Nephron progenitor cell (in vitro differentiated cells): ENCODE measurements at regions not wholly inside any gene's neighbourhood (a gene's known extent, or its start where the extent isn't known, plus 50 kb on each side); places are given as distances from the start of the nearest gene placed in this dataset.

Experiments
- DNase-seq: peaks from one replicate; pipeline ENCODE4 v3.0.0; 2021
- H3K27ac Mint-ChIP-seq: 2 replicates; pipeline ENCODE4 v1.8.0; 2021; ENCODE audit warnings: mild to moderate bottlenecking, moderate library complexity, mixed read lengths
- H3K27me3 Mint-ChIP-seq: 2 replicates; pipeline ENCODE4 v1.8.0; 2021; ENCODE audit warnings: mild to moderate bottlenecking, low read depth, mixed read lengths; ENCODE audit not compliant: poor library complexity
- H3K36me3 Mint-ChIP-seq: 2 replicates; pipeline ENCODE4 v1.8.0; 2021; ENCODE audit warnings: low read depth, mixed read lengths
- H3K4me1 Mint-ChIP-seq: 2 replicates; pipeline ENCODE4 v1.8.0; 2021; ENCODE audit warnings: mixed read lengths
- H3K4me3 Mint-ChIP-seq: 2 replicates; pipeline ENCODE4 v1.8.0; 2021; ENCODE audit warnings: mild to moderate bottlenecking, moderate library complexity, mixed read lengths
- H3K9me3 Mint-ChIP-seq: 2 replicates; pipeline ENCODE4 v1.8.0; 2021; ENCODE audit warnings: mild to moderate bottlenecking, moderate library complexity, mixed read lengths
- TF ChIP-seq, protein P1 (sequence below): fragments of 200-600 bp; sonication (generic); IDR thresholded peaks from 2 replicates; pipeline ENCODE4 v1.5.0; 2021; ENCODE audit warnings: antibody characterized with exemption

GRCh38 chr22:48677621-48678020, 1150.1 kb downstream of the BRD1 start:
- Mint-ChIP-seq H3K27me3 (peaks cover 16% of the 10 kb centered on the region), H3K36me3 (peaks cover 14% of the 10 kb centered on the region), H3K4me3 (no peak overlapping the region), H3K4me1 (peaks cover 1% of the 10 kb centered on the region), H3K27ac (no peak overlapping the region), H3K9me3 (peaks cover 19% of the 10 kb centered on the region)
- no peak for DNase-seq
- TF ChIP-seq, protein P1, sequence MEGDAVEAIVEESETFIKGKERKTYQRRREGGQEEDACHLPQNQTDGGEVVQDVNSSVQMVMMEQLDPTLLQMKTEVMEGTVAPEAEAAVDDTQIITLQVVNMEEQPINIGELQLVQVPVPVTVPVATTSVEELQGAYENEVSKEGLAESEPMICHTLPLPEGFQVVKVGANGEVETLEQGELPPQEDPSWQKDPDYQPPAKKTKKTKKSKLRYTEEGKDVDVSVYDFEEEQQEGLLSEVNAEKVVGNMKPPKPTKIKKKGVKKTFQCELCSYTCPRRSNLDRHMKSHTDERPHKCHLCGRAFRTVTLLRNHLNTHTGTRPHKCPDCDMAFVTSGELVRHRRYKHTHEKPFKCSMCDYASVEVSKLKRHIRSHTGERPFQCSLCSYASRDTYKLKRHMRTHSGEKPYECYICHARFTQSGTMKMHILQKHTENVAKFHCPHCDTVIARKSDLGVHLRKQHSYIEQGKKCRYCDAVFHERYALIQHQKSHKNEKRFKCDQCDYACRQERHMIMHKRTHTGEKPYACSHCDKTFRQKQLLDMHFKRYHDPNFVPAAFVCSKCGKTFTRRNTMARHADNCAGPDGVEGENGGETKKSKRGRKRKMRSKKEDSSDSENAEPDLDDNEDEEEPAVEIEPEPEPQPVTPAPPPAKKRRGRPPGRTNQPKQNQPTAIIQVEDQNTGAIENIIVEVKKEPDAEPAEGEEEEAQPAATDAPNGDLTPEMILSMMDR: no peak

DNA sequence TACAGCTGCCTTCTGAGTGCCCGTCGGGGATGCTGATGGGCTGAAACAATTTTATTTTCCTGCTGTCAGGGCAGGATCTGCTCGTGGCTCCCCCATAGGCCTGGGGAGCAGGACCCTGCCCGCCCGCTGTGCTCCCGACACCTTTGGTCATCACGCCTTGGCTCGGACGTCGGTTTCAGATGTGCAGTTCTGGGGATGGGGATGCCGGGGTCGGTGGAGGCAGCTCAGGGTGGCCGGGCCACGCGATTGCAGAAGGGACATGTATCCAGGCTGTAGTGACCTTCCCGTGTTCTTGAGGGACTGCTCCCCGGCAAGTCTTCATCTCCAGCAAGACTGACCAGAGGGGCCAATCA, 1150.5 kb downstream of the BRD1 start:
- H3K4me1 Mint-ChIP-seq: peaks cover under 1% of the 10 kb centered on the region
- no peak overlapping the region for H3K4me3 Mint-ChIP-seq
- no peak overlapping the region for H3K27ac Mint-ChIP-seq
- TF ChIP-seq, protein P1: no peak
- peaks cover 16% of the 10 kb centered on the region for H3K27me3 Mint-ChIP-seq
- no peak for DNase-seq
- H3K9me3 Mint-ChIP-seq: peaks cover 24% of the 10 kb centered on the region
- H3K36me3 Mint-ChIP-seq: peaks cover 19% of the 10 kb centered on the region

- DNase-seq: no peak
- peaks cover 16% of the 10 kb centered on the region for H3K27me3 Mint-ChIP-seq
- H3K4me1 Mint-ChIP-seq: peaks cover 6% of the 10 kb centered on the region
- peaks cover 30% of the 10 kb centered on the region for H3K9me3 Mint-ChIP-seq
- TF ChIP-seq, protein P1: no peak
- H3K27ac Mint-ChIP-seq: no peak overlapping the region
- peaks cover 25% of the 10 kb centered on the region for H3K36me3 Mint-ChIP-seq
- H3K4me3 Mint-ChIP-seq: no peak overlapping the region
Observed at GRCh38 chr22:48676266-48677167, 1151.2 kb downstream of the BRD1 start.

- Mint-ChIP-seq H3K27me3 (peaks cover 13% of the 10 kb centered on the region), H3K4me3 (no peak overlapping the region), H3K36me3 (peaks cover 26% of the 10 kb centered on the region), H3K4me1 (peaks cover 14% of the 10 kb centered on the region), H3K9me3 (peaks cover 36% of the 10 kb centered on the region), H3K27ac (no peak overlapping the region)
- no peak for DNase-seq
- TF ChIP-seq, protein P1: no peak
Observed at GRCh38 chr22:48675830-48676145, 1151.9 kb downstream of the BRD1 start.

DNA sequence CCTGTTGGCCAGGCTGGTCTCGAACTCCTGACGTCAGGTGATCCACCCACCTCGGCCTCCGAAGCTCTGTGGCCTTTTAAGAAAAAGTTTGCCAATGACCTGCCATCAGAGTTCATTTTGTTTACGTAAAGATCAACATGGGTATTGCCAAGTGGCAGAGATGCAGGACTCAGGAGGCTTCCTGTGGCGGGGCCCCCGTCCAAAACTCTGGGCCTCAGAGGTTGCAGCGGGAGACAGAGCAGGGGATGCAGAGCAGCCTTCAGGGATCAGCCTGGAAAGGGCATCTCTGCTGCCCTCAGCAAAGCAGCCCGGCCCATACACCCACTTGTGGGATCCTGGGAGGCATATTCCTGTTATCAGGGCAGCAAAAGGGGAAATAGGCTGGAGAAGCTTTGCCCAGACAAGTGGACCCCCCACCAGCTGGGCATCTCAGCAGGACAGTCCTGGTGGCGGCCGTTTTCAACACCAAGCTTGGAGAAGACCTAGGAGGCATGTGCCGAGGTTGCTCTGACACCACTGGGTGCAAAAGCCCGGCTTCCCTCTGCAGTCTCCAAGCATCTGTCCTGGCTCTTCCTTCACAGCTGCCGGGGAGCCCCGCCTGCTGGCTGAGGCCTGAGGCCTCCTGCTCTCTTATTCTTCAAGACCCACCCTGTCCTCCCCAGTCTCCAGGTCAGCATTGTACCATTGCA, 1152.4 kb downstream of the BRD1 start:
- peaks cover 13% of the 10 kb centered on the region for H3K27me3 Mint-ChIP-seq
- no peak overlapping the region for H3K27ac Mint-ChIP-seq
- H3K4me3 Mint-ChIP-seq: no peak overlapping the region

More for the DNA sequence above, 1152.4 kb downstream of the BRD1 start:
- peaks cover 39% of the 10 kb centered on the region for H3K9me3 Mint-ChIP-seq
- DNase-seq: no peak
- peaks cover 26% of the 10 kb centered on the region for H3K36me3 Mint-ChIP-seq
- H3K4me1 Mint-ChIP-seq: peaks cover 19% of the 10 kb centered on the region
- TF ChIP-seq, protein P1: no peak
